Stimulated activated CD4-positive, alpha-beta T cell treated with anti-CD3 and anti-CD28 coated beads, TNF-alpha, amount 100 ng/mL, for 4 hours (primary cell): ENCODE measurements at regions not wholly inside any gene's neighbourhood (a gene's known extent, or its start where the extent isn't known, plus 50 kb on each side); places are given as distances from the start of the nearest gene placed in this dataset.
"Not testable (repeated sequence)": the region's sequence is repeated elsewhere in the genome, so short reads cannot be mapped to it uniquely, and the experiment has no call there.

ENCODE experiments used
- DNase-seq, 3 experiments: peaks; one replicate each; pipeline ENCODE4 v3.0.0-alpha.2; 2020; ENCODE audit warnings: low read depth in 3 of 3

DNA sequence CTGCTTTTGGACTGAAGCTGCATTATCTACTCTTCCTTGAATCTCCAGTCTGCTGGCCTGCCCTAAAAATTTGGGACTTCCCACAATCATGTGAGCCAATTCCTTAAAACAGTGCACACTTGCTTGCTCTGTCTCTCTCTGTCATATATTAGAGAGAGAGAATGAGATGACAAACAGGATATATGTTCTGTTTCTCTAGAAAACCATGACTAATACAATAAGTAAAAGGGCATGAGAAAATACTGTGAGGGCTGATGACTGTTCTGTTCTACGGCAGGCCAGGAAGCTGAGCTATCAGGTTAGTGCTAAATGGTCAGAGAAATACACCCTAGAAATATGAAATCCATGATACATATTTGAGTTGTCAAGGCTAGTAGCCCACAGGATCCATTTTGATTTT lies 1896.8 kb upstream of the CELF4 start:
- no peak for DNase-seq

DNA sequence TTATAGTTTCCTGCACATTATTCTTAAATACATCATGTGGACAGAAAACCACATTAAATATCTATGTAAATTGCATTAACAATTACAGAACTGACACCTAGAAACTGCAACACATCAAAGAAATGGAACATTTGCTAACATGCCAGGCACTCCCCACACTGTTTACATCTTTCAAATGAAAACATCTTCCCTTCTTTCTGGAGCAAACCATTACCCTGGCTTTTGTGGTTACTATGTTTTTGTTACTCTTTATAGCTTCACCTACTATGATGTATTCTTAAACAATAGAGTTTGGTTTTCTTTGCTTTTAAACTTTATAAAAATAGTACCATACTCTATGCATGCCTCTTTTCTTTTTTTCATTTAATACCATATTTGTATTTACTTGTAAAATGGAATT lies 1894.5 kb upstream of the CELF4 start:
- DNase-seq: no peak

DNA sequence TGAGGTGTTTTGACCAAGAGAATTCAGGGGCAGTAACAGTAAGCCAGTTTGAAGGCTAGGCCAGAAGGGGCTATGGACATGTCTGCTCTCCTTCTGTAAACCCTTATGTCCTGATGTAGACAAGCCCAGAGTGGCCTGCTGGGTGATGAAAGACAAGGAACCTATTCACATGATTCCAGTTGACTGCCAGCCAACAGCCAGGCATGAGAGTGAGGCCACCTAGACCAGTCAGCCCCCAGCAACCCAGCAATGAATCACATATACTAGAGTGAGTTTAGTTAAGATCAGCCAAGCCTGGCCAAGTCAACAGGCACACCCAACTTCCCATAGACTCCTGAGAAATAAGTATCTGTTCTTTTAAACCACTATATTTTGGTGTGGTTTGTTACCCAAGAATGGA lies 1889.7 kb upstream of the CELF4 start:
- DNase-seq: no peak

DNA sequence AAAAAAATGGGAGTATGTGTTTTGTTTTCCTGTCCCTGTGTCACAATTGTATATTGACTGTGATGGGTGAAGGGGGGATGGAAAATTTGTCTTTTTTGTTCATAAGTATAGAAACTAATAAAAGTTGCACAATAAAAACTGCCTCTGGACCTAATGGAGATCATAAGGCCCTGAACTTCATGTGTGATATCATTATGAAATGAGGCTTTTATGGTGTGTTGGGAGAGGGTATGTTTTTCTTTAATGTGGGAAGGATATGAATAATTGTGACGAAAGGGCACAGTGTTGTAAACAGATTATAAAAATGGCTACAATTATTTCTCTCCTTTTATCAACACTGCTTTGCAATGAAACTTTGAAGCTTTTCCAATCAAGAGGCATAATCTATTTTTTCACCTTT lies 1889.3 kb upstream of the CELF4 start:
- no peak for DNase-seq

DNA sequence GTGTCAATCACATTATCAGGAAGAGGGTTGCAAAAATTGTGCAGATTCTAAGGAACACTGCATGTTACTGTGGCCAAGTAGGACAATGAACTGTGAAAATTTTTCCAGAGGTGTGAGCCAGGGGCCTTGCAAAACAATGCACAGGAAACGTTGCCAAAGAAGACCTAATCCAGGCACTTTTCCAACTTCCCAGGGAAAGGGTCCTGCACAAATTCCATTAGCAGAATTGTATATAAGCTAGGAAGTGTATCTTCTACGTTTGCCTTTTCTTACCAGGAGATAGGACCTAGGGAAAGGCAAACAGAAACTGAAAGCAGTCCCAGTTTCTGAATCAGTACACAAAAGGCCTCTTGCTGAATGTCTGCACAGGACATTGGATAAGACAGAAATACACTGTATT lies 1888.3 kb upstream of the CELF4 start:
- no peak for DNase-seq

DNA sequence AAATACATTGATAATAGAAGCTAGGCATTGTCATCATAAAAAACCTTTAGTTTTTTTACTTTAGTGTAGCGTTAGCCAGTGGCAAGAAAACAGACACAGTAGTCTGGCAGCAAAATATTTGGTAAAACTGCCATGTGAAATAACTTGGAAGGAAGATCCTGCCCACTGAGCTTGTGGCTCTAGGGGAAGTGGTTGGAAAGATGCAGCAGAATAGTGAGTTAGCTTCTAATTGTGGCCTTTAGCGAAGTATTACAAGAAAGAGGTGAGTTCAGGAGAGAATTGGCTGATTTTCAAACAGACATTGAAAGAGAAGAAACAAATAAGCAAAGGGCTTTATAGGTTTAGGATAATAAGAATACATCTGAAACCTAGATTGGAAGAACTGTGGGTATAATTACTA lies 1887.8 kb upstream of the CELF4 start:
- DNase-seq: no peak

DNA sequence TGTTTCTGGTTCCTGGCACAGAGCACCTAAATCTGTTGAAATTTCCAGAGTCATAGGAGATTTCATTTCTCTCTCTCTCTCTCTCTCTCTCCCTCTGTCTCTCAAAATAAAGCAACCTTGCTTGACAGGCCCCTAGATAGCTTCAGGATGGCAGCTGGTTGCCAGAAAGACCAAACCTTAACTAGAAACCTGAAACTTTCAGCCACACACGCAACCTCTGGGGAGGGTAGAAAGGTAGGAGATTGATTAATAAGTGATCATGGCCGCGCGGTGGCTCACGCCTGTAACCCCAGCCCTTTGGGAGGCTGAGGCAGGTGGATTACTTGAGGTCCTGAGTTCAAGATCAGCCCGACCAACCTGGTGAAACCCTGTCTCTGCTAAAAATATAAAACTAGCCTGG lies 1885.4 kb upstream of the CELF4 start:
- no peak for DNase-seq

DNA sequence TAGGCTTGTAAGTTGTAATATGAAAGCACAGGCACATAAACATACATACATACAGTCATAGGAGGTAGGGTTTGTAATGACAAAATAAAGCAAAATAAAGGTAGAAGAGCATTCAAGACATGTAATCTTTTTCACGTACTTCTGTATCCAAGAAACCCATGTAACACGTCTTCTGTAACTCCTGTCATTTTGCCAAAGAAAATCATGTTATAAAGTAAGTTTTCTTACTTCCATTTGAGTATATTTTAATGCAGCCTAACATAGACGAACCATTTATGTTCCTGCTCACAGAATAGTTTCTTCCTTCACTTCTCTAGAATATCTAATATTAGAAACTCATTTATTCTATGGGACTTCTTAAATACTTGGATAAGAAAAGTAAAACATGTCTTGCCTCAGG lies 1884.0 kb upstream of the CELF4 start:
- no peak for DNase-seq

DNA sequence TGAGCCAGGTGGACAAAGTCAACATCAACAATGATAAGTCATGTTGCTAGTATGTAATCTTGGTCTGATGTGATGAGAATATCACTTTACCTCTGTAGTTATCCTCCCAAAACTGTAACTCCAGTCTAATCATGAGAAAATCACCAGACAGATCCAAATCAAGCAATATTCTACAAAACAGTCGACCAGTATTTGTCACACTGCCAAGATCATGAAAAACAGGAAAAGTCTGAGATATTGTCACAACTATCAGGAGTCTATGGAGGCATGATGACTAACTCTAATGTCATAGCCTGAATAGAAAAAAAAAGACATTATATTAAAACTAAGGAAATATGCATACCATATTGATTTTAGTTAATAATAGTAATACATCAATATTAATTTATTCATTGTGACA lies 1883.3 kb upstream of the CELF4 start:
- DNase-seq: no peak

DNA sequence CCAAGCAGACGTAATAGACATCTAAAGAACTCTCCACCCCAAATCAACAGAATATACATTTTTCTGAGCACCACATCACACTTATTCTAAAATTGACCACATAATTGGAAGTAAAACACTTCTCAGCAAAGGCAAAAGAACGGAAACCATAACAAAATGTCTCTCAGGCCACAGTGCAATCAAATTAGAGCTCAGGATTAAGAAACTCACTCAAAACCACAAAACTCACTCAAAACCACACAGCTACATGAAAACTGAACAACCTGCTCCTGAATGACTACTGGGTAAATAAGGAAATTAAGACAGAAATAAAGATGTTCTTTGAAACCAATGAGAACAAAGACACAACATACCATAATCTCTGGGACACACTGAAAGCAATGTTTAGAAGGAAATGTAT lies 1879.4 kb upstream of the CELF4 start:
- DNase-seq: not testable (repeated sequence)

DNA sequence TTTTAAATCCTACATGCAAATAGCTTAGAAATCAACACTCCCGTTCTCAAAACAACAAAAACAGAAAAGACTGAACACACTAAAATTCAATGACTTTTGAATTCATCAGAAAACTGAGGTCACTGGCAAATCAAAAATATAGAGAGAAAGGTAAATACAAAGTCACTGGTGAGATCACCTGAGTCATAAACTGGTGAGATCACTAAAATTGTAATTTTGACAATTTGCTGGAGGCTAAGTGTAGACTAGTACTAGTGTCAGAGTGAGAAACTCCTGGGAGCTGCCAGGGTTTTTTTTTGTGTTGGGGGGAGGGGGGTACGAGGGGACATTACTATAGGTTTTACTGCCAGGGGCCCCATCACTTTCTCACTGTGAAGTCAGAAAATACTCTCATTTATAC lies 1876.0 kb upstream of the CELF4 start:
- no peak for DNase-seq

DNA sequence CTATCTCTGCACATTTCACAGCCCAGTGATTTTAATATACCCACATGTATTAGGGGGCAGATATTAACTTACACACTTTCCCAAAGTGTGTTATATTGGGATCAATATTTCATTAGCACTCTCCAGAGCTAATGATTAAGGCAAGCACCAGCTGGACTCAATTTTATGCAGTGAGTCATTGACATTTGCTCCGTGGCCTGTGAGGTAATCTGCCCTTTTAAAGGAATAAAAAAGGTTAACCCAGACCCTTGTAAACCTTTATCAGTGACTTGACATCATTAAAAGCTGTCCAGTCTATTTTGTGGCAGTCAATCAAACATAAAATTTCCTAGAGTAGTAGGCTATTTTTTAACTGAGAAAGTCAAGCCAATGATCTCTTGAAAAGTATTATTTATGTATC lies 1870.4 kb upstream of the CELF4 start:
- DNase-seq: no peak

DNA sequence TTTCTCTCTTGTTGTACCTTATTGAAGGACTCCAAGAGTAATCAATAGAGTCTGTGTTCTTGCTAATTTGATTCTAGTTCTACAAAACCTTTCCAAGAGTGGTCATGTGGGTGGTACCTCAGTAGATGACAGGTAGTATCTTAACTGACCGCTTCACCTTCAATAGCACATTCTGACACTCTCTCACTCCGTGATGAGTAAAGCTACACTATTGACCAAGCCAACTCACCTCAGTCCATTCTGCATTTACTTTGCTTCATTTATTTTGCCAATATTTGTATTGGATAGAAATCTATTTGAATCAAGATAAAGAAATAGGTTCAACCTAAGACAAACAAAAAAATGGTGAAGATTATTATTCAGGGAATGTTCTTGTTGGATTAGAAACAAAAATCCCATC lies 1869.6 kb upstream of the CELF4 start:
- DNase-seq: no peak

DNA sequence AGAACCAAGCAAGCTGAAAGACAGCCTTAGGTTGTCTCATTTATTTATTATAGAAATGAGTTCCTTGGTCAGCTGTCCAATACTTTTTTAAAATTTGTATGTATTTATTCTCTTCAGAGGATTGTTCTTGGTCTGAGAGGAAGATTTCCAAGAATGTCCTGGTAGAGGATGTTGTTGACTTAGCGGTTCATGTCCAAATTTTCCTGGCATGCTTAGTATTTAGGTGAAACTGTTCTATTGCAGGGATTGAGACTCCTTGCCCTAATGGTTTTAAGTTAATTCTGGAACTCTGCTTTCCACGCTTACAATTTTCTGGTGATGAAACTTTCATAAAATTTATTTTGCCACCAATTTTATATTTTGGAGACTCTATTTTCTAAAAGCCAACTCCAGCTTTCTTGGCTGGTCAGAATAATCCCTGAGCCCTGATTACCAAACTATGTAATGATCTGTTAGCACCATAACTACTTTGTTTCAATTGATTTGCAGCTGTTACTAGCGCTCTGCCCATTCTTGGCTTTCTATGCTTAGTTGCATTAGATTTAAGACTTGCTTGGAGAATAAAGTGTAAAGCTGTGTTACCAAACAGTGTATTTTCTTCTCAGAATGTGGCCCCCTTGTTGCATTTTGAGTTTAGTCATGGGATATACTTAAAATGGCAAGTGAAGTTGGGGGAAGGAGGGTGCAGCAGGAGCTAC lies 1868.8 kb upstream of the CELF4 start:
- no peak for DNase-seq

DNA sequence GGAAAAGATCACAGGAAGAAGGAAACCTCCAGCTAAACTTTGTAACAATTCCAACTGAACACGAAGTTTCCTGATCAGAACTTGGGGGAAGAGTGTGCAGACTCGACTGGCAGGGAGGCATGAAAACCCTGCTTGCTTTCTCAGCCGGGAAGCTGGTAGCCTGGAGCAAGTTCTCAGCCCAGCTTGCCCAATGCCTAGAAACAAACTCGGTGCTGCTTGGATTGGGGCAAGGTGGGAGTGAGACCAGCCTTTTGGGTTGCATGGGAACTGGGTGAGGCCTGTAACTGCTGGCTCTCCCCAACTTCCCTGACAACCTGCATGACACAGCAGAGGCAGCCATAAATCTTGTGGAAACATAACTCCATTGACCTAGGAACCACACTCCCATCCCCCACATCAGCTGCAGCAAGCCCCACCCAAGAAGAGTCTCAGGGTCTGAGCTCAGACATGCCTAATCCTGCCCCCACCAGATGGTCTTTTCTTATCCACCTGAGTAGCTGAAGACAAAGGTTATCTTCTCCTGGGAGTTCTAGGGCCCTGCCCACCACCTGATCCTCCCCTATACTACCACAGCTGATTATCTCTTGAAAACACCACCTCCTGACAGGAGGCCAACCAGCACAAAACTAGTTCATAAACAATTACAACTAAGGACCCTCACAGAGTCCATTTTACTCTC lies 1859.7 kb upstream of the CELF4 start:
- DNase-seq: no peak

DNA sequence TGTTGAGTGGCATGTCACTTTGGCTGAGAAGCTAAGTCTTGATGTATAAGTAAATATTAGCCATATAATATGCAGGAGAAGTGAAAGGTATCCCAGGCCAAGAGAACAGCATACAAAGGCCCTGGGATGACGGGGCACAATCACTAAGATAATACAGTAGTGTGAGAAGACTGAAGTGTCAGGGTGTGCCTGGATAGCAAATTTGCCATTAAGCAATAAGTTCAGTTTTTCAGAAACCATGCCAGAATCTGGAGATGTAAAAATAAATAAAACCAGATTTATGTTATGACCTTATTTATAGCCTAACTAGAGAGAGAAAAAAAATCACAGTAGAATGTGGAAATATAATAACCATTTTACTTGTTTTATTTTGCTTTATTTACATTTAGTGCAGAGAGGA lies 1858.7 kb upstream of the CELF4 start:
- DNase-seq: no peak

DNA sequence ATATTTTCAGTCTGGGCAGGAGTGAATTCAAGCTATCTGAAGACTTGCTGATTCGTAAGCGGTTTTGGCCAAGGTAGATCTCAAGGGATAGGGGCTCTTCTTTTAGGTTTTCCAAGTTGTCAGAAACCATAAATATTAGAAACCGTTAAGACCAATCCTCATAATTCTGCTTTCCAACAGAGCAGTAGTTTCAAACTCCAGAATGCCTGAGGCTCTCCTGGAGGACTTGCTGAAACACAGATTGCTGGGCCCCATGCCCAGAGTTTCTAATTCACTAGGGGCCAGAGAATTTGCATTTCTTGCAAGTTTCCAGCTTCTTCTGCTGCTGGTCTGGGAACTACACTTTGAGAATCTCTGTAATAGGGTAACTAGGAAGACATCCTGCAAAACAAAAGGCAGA lies 1855.7 kb upstream of the CELF4 start:
- no peak for DNase-seq

DNA sequence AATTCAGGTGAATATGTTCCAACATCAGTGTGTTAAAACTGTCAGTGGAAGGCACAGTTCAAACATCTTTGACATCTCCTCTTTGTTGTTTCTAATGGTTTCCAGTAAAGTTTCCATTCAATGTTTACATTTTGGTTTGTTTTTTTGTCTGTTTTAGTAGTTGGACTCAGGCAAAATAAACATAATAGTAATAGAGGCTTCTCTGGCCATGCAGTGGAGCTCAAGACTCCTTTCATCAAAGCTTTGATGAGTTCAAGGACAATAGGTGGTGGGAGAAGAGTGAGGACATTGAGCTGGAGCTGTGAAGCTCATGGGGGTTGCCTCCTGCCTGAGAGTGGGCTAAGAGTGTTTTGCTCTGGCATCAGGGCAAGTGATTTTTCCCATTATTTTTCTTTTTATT lies 1853.7 kb upstream of the CELF4 start:
- no peak for DNase-seq

DNA sequence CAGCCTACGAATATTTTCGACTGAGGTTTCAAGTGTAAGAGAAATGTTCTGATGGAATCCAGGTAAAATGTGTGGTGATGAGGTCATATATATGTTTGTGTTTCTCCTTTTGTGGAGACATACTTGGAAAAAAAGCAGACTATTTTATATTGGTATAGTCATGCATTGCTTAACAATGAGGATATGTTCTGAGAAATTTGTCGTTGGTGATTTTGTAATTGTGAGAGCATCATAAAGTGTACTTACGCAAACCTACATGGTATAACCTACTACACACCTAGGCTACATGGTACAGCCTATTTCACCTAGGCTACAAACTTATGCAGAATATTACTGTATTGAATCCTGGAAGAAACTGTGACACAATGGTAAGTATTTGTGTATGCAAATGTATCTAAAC lies 1849.9 kb upstream of the CELF4 start:
- no peak for DNase-seq

DNA sequence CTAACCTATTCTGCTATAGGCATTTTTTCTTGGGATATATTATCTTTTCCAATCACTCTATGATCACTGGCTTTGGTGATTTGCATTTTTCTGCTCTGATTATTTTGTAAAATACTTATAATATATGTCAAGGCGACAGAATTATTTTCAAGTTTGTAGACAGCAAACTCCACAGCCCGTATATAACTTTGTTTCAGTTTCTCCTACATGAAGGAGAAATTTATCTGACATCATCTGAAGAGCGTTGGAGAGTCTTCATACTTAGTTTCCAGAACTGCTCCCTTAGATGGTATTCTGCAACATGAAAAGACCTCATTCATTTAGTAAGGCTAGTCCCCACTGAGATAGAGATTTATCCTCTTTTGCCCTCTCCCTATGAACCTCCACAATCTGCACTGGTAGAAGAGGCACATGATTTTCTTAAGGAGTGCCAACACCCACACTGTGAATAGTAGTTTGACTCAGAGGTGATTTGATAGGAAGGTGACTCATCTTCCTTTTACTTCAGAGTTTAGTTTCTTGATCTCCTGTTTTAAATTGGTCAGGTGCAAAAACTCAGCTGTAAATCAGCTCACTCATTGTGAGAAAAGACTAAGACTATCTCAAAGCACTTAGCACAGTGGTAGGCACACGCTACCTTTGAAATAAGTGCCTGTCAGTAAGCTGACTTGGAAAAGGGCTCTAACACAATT lies 1848.6 kb upstream of the CELF4 start:
- DNase-seq: no peak

DNA sequence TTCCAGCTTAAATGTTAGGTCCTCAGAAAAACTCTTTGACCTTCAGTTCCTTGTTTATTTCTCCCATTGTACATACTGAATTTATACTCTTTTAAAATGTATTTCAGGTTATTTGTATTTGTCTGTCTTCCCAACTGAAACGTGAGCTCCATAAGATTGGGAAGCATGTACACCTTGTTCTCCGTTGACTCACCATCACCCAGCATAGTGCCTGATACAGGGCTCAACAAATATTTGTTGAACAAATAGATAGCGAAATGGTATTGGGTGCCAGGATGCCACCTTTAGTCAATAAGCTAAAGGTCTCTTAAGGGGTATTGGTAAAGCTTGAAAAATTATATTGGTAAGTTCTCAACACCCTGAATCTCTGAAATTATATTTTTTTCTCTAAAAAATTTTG lies 1841.3 kb upstream of the CELF4 start:
- no peak for DNase-seq

DNA sequence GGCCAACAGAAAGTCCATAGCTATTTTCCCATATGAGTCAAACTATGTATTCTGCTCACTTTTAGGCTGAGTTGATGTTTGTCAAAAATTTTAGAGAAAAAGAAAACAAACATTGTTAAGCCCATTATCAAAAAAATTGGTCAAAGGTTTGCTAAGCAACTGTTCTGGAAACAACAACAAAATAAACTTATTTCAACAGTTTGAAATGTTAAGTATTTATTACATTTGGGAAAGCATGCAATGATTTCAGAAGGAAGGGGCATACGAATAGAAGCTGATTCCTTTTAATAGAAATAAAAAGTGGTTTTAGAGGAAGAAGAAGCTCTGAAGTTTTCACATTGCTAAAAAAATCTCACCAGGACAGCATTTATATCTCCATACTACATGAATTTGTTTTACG lies 1837.5 kb upstream of the CELF4 start:
- DNase-seq: no peak

DNA sequence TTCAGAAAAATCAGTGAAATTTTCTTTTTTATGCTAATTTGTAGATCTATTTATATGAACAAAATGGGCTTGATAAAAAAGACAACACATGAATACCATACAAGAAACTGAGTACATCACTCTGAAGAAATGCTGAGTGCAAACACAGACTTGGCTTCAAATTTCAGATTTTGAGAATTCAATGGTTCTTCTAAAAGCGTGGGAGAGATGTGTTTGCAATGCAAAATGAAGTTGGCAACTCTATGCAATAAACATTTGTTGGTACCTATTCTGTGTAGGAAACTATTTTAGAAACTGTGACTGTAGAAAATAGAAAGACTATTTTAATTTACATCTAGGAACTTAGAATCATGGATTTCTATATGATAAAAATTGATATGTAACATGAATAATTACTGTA lies 1834.1 kb upstream of the CELF4 start:
- DNase-seq: no peak
